HEK293 (cell line): ENCODE measurements at regions not wholly inside any gene's neighbourhood (a gene's known extent, or its start where the extent isn't known, plus 50 kb on each side); places are given as distances from the start of the nearest gene placed in this dataset.

Experiments
- CTCF ChIA-PET: fragments of 350-600 bp; formaldehyde crosslinking; extraction: SDS; loops from one replicate; lab custom pipeline; 2021; ENCODE audit warnings: antibody characterized with exemption; lab: Yijun Ruan, JAX
- POLR2A ChIA-PET: fragments of 300-600 bp; formaldehyde crosslinking; extraction: SDS; loops from one replicate; lab custom pipeline; 2020; ENCODE audit warnings: antibody characterized with exemption, inconsistent platforms; lab: Yijun Ruan, JAX
- H3K27ac ChIP-seq: fragments of 200-500 bp; sonication (Bioruptor generic); 2 replicates; pipeline ENCODE4 v1.5.1; 2014; ENCODE audit warnings: low read depth, low read length, control low read depth, inconsistent platforms; ENCODE audit errors: extremely low read depth
- H3K36me3 ChIP-seq, 2 experiments: fragments of 200-500 bp in 1 of 2; sonication (Bioruptor generic) in 1 of 2; 1 replicate in 1 of 2; 2 replicates in 1 of 2; pipeline ENCODE4 v1.5.1; 2014 to 2017; ENCODE audit warnings: inconsistent platforms in 2 of 2, low read length in 2 of 2; ENCODE audit not compliant: control insufficient read depth in 2 of 2, insufficient read depth in 1 of 2
- H3K4me1 ChIP-seq: fragments of 200-500 bp; sonication (Bioruptor generic); 2 replicates; pipeline ENCODE4 v1.5.1; 2014; ENCODE audit warnings: mild to moderate bottlenecking, low read length, inconsistent platforms; ENCODE audit not compliant: control insufficient read depth, insufficient read depth
- H3K4me3 ChIP-seq: 2 replicates; pipeline ENCODE4 v1.5.1; 2011; ENCODE audit warnings: low read depth, mild to moderate bottlenecking, control low read depth, low read length, moderate library complexity
- H3K9me3 ChIP-seq: fragments of 200-500 bp; sonication (Bioruptor generic); 2 replicates; pipeline ENCODE4 v1.5.1; 2014; ENCODE audit warnings: low read depth, low read length, inconsistent platforms; ENCODE audit not compliant: control insufficient read depth, insufficient read depth
- ATF2 ChIP-seq: fragments of 450-650 bp; formaldehyde crosslinking; IDR thresholded peaks from 2 replicates; pipeline ENCODE4 v1.5.1; 2016; ENCODE audit warnings: missing biosample characterization, missing genetic modification characterization, low read depth
- GFI1B ChIP-seq: fragments of 450-650 bp; formaldehyde crosslinking; IDR thresholded peaks from 2 replicates; pipeline ENCODE4 v1.5.1; 2016; ENCODE audit warnings: missing biosample characterization, missing genetic modification characterization
- GLIS1 ChIP-seq: fragments of 450-650 bp; formaldehyde crosslinking; IDR thresholded peaks from 2 replicates; pipeline ENCODE4 v1.5.1; 2016; ENCODE audit warnings: missing biosample characterization, missing genetic modification characterization
- KLF1 ChIP-seq: fragments of 450-650 bp; formaldehyde crosslinking; IDR thresholded peaks from 2 replicates; pipeline ENCODE4 v1.5.1; 2016; ENCODE audit warnings: missing biosample characterization, missing genetic modification characterization
- KLF10 ChIP-seq: fragments of 450-650 bp; IDR thresholded peaks from 2 replicates; pipeline ENCODE4 v1.5.1; 2018; ENCODE audit warnings: missing biosample characterization, mild to moderate bottlenecking, missing genetic modification characterization
- TCF7L2 ChIP-seq: IDR thresholded peaks from 2 replicates; pipeline ENCODE4 v1.6.1; 2011; ENCODE audit warnings: low read depth, mild to moderate bottlenecking, inconsistent platforms, low read length, moderate library complexity, borderline replicate concordance
- ZBTB26 ChIP-seq: fragments of 450-650 bp; formaldehyde crosslinking; optimal IDR thresholded peaks from 2 replicates; pipeline ENCODE3; 2016; ENCODE audit warnings: missing biosample characterization, mild to moderate bottlenecking, missing genetic modification characterization
- ZFP69B ChIP-seq: fragments of 450-650 bp; formaldehyde crosslinking; IDR thresholded peaks from 2 replicates; pipeline ENCODE4 v1.5.1; 2016; ENCODE audit warnings: missing biosample characterization, missing genetic modification characterization
- ZNF112 ChIP-seq: fragments of 450-650 bp; formaldehyde crosslinking; IDR thresholded peaks from 2 replicates; pipeline ENCODE4 v1.5.0; 2017; ENCODE audit warnings: missing biosample characterization, missing genetic modification characterization
- ZNF132 ChIP-seq: fragments of 450-650 bp; formaldehyde crosslinking; IDR thresholded peaks from 2 replicates; pipeline ENCODE4 v1.5.1; 2017; ENCODE audit warnings: missing biosample characterization, missing genetic modification characterization, borderline replicate concordance
- ZNF266 ChIP-seq: fragments of 450-650 bp; formaldehyde crosslinking; IDR thresholded peaks from 2 replicates; pipeline ENCODE4 v1.5.1; 2016; ENCODE audit warnings: missing biosample characterization, missing genetic modification characterization, low read depth
- ZNF341 ChIP-seq: fragments of 450-650 bp; formaldehyde crosslinking; IDR thresholded peaks from 2 replicates; pipeline ENCODE4; 2016; ENCODE audit warnings: low read depth, missing biosample characterization, missing genetic modification characterization
- ZNF354C ChIP-seq: fragments of 450-650 bp; formaldehyde crosslinking; IDR thresholded peaks from 2 replicates; pipeline ENCODE4 v1.5.1; 2016; ENCODE audit warnings: missing biosample characterization, missing genetic modification characterization, low read depth, borderline replicate concordance
- ZNF558 ChIP-seq: fragments of 450-650 bp; formaldehyde crosslinking; IDR thresholded peaks from 2 replicates; pipeline ENCODE4 v1.5.1; 2016; ENCODE audit warnings: missing biosample characterization, missing genetic modification characterization
- ZNF629 ChIP-seq: fragments of 450-650 bp; formaldehyde crosslinking; IDR thresholded peaks from 2 replicates; pipeline ENCODE4 v1.5.1; 2017; ENCODE audit warnings: missing biosample characterization, missing genetic modification characterization
- ZNF776 ChIP-seq: fragments of 450-650 bp; formaldehyde crosslinking; IDR thresholded peaks from 2 replicates; pipeline ENCODE4 v1.5.0; 2017; ENCODE audit warnings: missing biosample characterization, missing genetic modification characterization, borderline replicate concordance
- ZSCAN18 ChIP-seq: fragments of 450-650 bp; formaldehyde crosslinking; IDR thresholded peaks from 2 replicates; pipeline ENCODE4 v1.5.1; 2016; ENCODE audit warnings: missing biosample characterization, missing genetic modification characterization
- ZSCAN23 ChIP-seq: fragments of 450-650 bp; formaldehyde crosslinking; IDR thresholded peaks from 2 replicates; pipeline ENCODE4 v1.5.1; 2016; ENCODE audit warnings: missing biosample characterization, missing genetic modification characterization
- TF ChIP-seq, protein P1 (sequence below): fragments of 450-650 bp; formaldehyde crosslinking; IDR thresholded peaks from 2 replicates; pipeline ENCODE4 v1.5.1; 2017; ENCODE audit warnings: missing biosample characterization, missing genetic modification characterization
- TF ChIP-seq, protein P2 (sequence below): fragments of 450-650 bp; formaldehyde crosslinking; IDR thresholded peaks from 2 replicates; pipeline ENCODE4 v1.5.1; 2016; ENCODE audit warnings: missing biosample characterization, missing genetic modification characterization

DNA sequence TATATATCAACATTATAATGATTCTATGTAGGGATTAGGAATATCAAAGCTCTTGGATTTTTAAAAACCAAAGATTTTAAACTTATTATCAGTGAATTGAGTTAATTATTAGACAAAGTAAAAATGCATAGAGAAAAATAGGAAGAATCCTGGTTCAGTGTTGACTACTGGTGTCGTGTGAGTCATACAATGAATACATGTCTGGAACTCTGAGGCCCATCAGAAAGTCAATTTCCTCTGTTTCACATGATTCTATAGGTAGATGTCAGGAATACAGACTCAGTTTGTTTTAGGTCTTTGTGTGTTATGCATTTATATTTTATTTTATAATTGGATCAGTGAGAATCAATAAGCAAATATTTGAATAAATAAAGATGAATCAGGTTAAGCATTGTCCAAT is 84.5 kb upstream of the RTL1 start (continued):
- no peak for TF ChIP-seq ZNF558 (tag by site-specific recombination)
- TF ChIP-seq ZSCAN23 (tag by site-specific recombination) = no peak
- TF ChIP-seq GLIS1 (tag by site-specific recombination) = no peak
- no peak for TF ChIP-seq ZNF341 (tag by site-specific recombination)

- no peaks in the 10 kb centered on the region for H3K4me1 ChIP-seq
- no peaks in the 10 kb centered on the region for H3K9me3 ChIP-seq
- no peak overlapping the region for H3K27ac ChIP-seq
- POLR2A ChIA-PET = no interaction called here
- no peak for TF ChIP-seq ZNF629 (tag by site-specific recombination)
- no peak for TF ChIP-seq ZNF132 (tag by site-specific recombination)
- TF ChIP-seq, protein P1, sequence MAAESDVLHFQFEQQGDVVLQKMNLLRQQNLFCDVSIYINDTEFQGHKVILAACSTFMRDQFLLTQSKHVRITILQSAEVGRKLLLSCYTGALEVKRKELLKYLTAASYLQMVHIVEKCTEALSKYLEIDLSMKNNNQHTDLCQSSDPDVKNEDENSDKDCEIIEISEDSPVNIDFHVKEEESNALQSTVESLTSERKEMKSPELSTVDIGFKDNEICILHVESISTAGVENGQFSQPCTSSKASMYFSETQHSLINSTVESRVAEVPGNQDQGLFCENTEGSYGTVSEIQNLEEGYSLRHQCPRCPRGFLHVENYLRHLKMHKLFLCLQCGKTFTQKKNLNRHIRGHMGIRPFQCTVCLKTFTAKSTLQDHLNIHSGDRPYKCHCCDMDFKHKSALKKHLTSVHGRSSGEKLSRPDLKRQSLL (tag by site-specific recombination) = no peak
- H3K4me3 ChIP-seq = no peak overlapping the region
- no peaks in the 10 kb centered on the region for H3K36me3 ChIP-seq
- CTCF ChIA-PET = interaction anchor here (0.7 kb wide), 1 partner anchor 593 kb away, joined by 3 read pairs; no protein-coding TSS in a partner anchor
Measured at GRCh38 chr14:100988411-100988900, 84.9 kb upstream of the RTL1 start.

GRCh38 chr14:100988956-100989355 is 85.4 kb upstream of the RTL1 start:
- Histone ChIP-seq H3K9me3 (no peaks in the 10 kb centered on the region), H3K4me3 (no peak overlapping the region), H3K27ac (no peak overlapping the region), H3K36me3 (no peaks in the 10 kb centered on the region), H3K4me1 (no peaks in the 10 kb centered on the region)
- POLR2A ChIA-PET = no interaction called here
- no peak for TF ChIP-seq KLF1 (tag by site-specific recombination)
- TF ChIP-seq TCF7L2 = no peak
- no peak for TF ChIP-seq ZFP69B (tag by site-specific recombination)
- no peak for TF ChIP-seq ZBTB26 (tag by site-specific recombination)
- no peak for TF ChIP-seq GLIS1 (tag by site-specific recombination)
- TF ChIP-seq, protein P2, sequence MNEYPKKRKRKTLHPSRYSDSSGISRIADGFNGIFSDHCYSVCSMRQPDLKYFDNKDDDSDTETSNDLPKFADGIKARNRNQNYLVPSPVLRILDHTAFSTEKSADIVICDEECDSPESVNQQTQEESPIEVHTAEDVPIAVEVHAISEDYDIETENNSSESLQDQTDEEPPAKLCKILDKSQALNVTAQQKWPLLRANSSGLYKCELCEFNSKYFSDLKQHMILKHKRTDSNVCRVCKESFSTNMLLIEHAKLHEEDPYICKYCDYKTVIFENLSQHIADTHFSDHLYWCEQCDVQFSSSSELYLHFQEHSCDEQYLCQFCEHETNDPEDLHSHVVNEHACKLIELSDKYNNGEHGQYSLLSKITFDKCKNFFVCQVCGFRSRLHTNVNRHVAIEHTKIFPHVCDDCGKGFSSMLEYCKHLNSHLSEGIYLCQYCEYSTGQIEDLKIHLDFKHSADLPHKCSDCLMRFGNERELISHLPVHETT (tag by site-specific recombination) = no peak
- no peak for TF ChIP-seq KLF10
- TF ChIP-seq ZNF112 (tag by site-specific recombination) = no peak
- TF ChIP-seq ZNF776 (tag by site-specific recombination) = no peak
- no peak for TF ChIP-seq GFI1B (tag by site-specific recombination)
- no peak for TF ChIP-seq ZNF266 (tag by site-specific recombination)
- no peak for TF ChIP-seq ZSCAN18 (tag by site-specific recombination)
- no peak for TF ChIP-seq ZNF354C (tag by site-specific recombination)
- TF ChIP-seq ATF2 (tag by site-specific recombination) = no peak
- CTCF ChIA-PET = interaction anchor here (0.7 kb wide), 1 partner anchor 593 kb away, joined by 3 read pairs; no protein-coding TSS in a partner anchor
